Panc1 (cell line): ENCODE measurements at regions not wholly inside any gene's neighbourhood (a gene's known extent, or its start where the extent isn't known, plus 50 kb on each side); places are given as distances from the start of the nearest gene placed in this dataset.

ENCODE experiments used
- TF ChIP-seq, protein P1 (sequence below): fragments of 450-650 bp; IDR thresholded peaks from 2 replicates; pipeline ENCODE4 v1.5.1; 2017; ENCODE audit warnings: mild to moderate bottlenecking
- TF ChIP-seq, protein P2 (sequence below), 2 experiments: IDR thresholded peaks; 2 replicates each; pipeline ENCODE4 v1.6.1; 2011 to 2012; ENCODE audit warnings: low read depth in 2 of 2, control low read depth in 1 of 2, low read length in 1 of 2, mild to moderate bottlenecking in 1 of 2, moderate library complexity in 1 of 2; ENCODE audit not compliant: insufficient read depth in 1 of 2

DNA sequence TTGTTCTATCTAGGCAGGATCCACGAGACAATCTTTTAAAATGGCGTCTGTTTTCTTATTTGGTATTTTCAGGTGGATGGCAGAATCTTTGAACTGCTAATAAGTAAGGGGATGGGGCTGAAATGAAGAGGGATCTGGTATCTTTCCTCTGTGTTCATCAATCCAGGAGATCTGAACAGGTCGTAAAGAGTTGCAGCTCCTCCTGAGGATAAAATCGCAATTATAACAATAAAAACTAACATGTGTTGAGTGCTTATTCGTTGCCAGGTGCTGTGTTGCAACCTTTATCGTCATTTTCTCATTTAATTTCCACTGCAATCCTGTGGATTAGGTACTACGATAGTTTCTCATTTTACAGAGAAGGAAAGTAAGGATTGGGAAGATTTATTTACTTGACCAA is 134.6 kb upstream of the DPYD start:
- TF ChIP-seq, protein P1, sequence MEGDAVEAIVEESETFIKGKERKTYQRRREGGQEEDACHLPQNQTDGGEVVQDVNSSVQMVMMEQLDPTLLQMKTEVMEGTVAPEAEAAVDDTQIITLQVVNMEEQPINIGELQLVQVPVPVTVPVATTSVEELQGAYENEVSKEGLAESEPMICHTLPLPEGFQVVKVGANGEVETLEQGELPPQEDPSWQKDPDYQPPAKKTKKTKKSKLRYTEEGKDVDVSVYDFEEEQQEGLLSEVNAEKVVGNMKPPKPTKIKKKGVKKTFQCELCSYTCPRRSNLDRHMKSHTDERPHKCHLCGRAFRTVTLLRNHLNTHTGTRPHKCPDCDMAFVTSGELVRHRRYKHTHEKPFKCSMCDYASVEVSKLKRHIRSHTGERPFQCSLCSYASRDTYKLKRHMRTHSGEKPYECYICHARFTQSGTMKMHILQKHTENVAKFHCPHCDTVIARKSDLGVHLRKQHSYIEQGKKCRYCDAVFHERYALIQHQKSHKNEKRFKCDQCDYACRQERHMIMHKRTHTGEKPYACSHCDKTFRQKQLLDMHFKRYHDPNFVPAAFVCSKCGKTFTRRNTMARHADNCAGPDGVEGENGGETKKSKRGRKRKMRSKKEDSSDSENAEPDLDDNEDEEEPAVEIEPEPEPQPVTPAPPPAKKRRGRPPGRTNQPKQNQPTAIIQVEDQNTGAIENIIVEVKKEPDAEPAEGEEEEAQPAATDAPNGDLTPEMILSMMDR: no peak
- TF ChIP-seq, protein P2, sequence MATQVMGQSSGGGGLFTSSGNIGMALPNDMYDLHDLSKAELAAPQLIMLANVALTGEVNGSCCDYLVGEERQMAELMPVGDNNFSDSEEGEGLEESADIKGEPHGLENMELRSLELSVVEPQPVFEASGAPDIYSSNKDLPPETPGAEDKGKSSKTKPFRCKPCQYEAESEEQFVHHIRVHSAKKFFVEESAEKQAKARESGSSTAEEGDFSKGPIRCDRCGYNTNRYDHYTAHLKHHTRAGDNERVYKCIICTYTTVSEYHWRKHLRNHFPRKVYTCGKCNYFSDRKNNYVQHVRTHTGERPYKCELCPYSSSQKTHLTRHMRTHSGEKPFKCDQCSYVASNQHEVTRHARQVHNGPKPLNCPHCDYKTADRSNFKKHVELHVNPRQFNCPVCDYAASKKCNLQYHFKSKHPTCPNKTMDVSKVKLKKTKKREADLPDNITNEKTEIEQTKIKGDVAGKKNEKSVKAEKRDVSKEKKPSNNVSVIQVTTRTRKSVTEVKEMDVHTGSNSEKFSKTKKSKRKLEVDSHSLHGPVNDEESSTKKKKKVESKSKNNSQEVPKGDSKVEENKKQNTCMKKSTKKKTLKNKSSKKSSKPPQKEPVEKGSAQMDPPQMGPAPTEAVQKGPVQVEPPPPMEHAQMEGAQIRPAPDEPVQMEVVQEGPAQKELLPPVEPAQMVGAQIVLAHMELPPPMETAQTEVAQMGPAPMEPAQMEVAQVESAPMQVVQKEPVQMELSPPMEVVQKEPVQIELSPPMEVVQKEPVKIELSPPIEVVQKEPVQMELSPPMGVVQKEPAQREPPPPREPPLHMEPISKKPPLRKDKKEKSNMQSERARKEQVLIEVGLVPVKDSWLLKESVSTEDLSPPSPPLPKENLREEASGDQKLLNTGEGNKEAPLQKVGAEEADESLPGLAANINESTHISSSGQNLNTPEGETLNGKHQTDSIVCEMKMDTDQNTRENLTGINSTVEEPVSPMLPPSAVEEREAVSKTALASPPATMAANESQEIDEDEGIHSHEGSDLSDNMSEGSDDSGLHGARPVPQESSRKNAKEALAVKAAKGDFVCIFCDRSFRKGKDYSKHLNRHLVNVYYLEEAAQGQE (IDR thresholded peaks at IDR 0.05; ENCODE audit: insufficient read depth in 1 of 2, low read depth in 2 of 2, low read length in 1 of 2): no peak
